ENCODE measurements at regions not wholly inside any gene's neighbourhood (a gene's known extent, or its start where the extent isn't known, plus 50 kb on each side); places are given as distances from the start of the nearest gene placed in this dataset.

- no peak for TF ChIP-seq CTCF (conservative IDR thresholded peaks at IDR 0.05; ENCODE audit: low read depth, low read length)
- H3K4me3 ChIP-seq (ENCODE audit: low read depth, low read length) = no peak overlapping the region
- no peak for DNase-seq (ENCODE audit: low read depth)
These were observed 103.3 kb upstream of the ADRA1D start for GRCh38 chr20:4352348-4352747.

- no peak overlapping the region for H3K4me3 ChIP-seq (ENCODE audit: low read depth, low read length)
- TF ChIP-seq CTCF (conservative IDR thresholded peaks at IDR 0.05; ENCODE audit: low read depth, low read length) = no peak
- DNase-seq (ENCODE audit: low read depth) = no peak
These were observed 101.0 kb upstream of the ADRA1D start for GRCh38 chr20:4350096-4350495.

GRCh38 chr20:4344670-4345069 is 95.6 kb upstream of the ADRA1D start:
- no peak for TF ChIP-seq CTCF (conservative IDR thresholded peaks at IDR 0.05; ENCODE audit: low read depth, low read length)
- DNase-seq (ENCODE audit: low read depth) = no peak
- H3K4me3 ChIP-seq (ENCODE audit: low read depth, low read length) = no peak overlapping the region

- TF ChIP-seq CTCF (conservative IDR thresholded peaks at IDR 0.05; ENCODE audit: low read depth, low read length) = no peak
- no peak for DNase-seq (ENCODE audit: low read depth)
- H3K4me3 ChIP-seq (ENCODE audit: low read depth, low read length) = no peak overlapping the region
These were observed 93.5 kb upstream of the ADRA1D start for GRCh38 chr20:4342609-4343008.

GRCh38 chr20:4341804-4342485 is 92.9 kb upstream of the ADRA1D start:
- no peak overlapping the region for H3K4me3 ChIP-seq (ENCODE audit: low read depth, low read length)
- no peak for TF ChIP-seq CTCF (conservative IDR thresholded peaks at IDR 0.05; ENCODE audit: low read depth, low read length)
- DNase-seq (ENCODE audit: low read depth) = peak; percentile 1

- DNase-seq (ENCODE audit: low read depth) = no peak
- TF ChIP-seq CTCF (conservative IDR thresholded peaks at IDR 0.05; ENCODE audit: low read depth, low read length) = no peak
- no peak overlapping the region for H3K4me3 ChIP-seq (ENCODE audit: low read depth, low read length)
These were observed 86.6 kb upstream of the ADRA1D start for GRCh38 chr20:4335722-4336121.
